ENCODE measurements at regions not wholly inside any gene's neighbourhood (a gene's known extent, or its start where the extent isn't known, plus 50 kb on each side); places are given as distances from the start of the nearest gene placed in this dataset.
"Not testable (repeated sequence)": the region's sequence is repeated elsewhere in the genome, so short reads cannot be mapped to it uniquely, and the experiment has no call there.

DNA sequence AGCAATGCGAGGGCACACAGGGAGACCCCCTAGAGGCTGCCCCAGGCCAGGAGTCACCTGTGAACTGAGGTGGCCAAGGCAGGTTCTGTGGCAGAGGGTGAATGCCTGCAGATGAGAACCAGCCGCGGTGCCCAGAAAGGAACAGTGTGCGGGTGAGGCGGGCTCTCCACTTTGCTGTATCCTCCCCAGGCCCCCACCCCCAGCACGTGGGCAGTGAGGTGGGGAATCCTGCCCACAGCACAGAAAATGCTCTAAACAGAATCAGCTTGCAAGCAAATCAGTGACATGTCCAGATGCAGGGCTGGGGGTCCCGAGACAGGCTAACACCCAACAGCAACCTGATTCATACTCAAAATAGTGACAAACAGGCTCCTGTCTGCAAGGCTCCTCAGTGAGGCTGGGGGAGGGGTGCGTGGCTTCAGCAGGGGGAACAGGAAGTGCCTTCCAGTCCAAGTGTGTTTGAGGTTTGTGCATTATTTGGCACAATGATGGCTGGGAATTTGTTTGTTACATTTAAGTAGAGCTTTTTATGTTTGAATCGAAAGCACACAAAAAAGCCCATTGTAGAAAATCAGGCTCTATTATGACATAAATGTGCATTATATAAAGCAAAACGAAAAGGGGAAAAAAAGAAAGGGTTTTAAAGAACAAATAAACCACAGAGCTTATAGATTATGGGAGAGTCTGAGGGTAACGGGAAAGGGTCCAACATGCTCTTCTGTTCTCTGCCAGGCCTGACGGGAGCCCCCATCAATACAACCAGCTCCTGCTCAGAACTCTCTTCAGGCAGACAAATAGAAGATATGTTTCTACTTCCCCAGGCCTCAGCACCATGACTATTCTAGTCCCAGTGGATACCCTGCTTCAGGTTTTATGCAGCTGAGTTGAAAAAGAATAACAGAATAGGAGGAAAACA is 201.3 kb downstream of the HSD17B3 start:
- TF ChIP-seq POLR2A (IDR thresholded peaks at IDR 0.05), result no peak
- TF ChIP-seq, protein P1, sequence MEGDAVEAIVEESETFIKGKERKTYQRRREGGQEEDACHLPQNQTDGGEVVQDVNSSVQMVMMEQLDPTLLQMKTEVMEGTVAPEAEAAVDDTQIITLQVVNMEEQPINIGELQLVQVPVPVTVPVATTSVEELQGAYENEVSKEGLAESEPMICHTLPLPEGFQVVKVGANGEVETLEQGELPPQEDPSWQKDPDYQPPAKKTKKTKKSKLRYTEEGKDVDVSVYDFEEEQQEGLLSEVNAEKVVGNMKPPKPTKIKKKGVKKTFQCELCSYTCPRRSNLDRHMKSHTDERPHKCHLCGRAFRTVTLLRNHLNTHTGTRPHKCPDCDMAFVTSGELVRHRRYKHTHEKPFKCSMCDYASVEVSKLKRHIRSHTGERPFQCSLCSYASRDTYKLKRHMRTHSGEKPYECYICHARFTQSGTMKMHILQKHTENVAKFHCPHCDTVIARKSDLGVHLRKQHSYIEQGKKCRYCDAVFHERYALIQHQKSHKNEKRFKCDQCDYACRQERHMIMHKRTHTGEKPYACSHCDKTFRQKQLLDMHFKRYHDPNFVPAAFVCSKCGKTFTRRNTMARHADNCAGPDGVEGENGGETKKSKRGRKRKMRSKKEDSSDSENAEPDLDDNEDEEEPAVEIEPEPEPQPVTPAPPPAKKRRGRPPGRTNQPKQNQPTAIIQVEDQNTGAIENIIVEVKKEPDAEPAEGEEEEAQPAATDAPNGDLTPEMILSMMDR (IDR thresholded peaks at IDR 0.05 in 8 of 11, conservative IDR thresholded peaks at IDR 0.05 in 3 of 11), result no peak
- DNase-seq, result peak; percentile 70
- Histone ChIP-seq H3K27me3 (replicated peaks in 1 of 7) (no peaks in the 10 kb centered on the region), H3K27ac (no peak overlapping the region), H3K4me1 (peaks cover 0 to 7% (median 0%) of the 10 kb centered on the region in 6 donors), H3K36me3 (no peaks in the 10 kb centered on the region), H3K9me3 (peaks cover 2 to 37% (median 28%) of the 10 kb centered on the region in 8 donors), H3K4me3 (no peak overlapping the region)
- 38 to 49% (median 40%) methylated on average over 10 to 12 of the region's 12 CpGs for WGBS, 5 donors
- intact Hi-C loops (cut with DNase I; ENCODE audit: low total_unique reads), result no loop called here

DNA sequence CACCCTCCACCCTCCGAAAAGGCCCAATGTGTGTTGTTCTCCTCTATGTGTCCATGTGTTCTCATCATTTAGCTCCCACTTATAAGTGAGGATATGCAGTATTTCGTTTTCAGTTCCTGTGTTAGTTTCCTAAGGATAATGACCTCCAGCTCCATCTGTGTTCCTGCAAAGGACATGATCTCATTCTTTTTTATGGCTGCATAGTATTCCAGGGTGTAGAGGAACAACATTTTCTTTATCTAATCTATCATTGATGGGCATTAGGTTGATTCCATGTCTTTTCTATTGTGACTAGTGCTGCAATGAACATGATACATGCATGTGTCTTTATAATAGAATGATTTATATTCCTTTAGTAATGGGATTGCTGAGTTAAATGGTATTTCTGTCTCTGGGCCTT is 211.3 kb downstream of the HSD17B3 start:
- H3K27me3 ChIP-seq (replicated peaks in 1 of 7), result peaks cover 0 to 17% (median 0%) of the 10 kb centered on the region in 7 donors
- peaks cover 0 to 14% (median 4%) of the 10 kb centered on the region in 8 donors for H3K9me3 ChIP-seq
- H3K4me1 ChIP-seq; intact Hi-C loops (cut with DNase I; ENCODE audit: low total_unique reads); H3K27ac ChIP-seq; H3K36me3 ChIP-seq; DNase-seq; H3K4me3 ChIP-seq: not testable (repeated sequence)
- 64 to 82% (median 69%) methylated on average over 2 of the region's 2 CpGs for WGBS, 5 donors

DNA sequence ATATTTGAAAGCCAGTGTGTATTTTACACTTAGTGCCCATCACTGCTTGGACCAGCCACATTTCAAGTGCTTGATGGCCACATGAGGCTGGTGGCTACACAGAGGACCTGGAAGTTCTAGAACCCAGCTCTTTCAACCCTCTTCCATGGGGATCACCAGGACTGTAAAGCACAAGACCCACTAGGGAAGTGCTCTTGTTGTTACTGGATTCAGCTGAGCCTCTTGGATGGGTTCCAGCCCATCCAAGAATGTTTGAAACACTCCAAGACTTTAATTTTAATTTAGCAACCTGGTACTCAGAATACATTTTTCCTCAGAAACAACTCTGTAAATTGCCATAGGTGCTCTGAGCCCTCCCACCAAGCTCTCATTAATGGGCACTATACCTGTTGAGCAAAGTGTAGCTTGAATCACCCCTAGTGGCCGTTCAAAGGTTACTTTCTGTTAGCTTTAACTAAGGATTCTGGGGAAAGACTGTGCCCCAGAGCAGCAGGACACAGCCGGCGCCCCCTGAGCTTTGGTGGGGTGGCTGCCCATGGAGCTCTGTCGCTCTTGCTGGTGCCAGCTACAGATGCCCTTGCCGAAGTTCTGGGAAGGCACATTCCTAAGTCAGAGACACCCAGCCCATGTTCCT is 212.4 kb downstream of the HSD17B3 start:
- no peaks in the 10 kb centered on the region for H3K36me3 ChIP-seq
- WGBS, 5 donors, result 83 to 92% (median 87%) methylated on average over 5 of the region's 5 CpGs
- TF ChIP-seq, protein P1 (IDR thresholded peaks at IDR 0.05 in 8 of 11, conservative IDR thresholded peaks at IDR 0.05 in 3 of 11), result no peak
- TF ChIP-seq POLR2AphosphoS5 (IDR thresholded peaks at IDR 0.05) (no peak), POLR2A (IDR thresholded peaks at IDR 0.05) (no peak)

DNA sequence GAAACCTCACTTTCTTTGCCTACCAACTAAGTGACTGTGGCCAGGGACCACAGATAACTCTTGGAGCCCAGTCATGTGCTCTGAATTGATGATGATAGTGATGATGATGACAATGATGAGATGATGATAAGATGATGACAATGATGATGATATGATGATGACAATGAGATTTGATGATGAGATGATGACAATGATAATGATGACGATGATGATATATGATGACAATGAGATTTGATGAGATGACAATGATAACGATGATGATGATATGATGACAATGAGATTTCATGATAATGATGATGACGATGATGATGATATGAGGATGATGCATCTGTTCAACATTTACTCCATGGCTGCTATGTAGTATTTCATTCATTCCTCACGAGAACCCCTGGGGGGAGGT is 213.0 kb downstream of the ERCC6L2 start:
- DNase-seq, result no peak
- intact Hi-C loops (cut with DNase I; ENCODE audit: low total_unique reads), result no loop called here
- TF ChIP-seq POLR2A (IDR thresholded peaks at IDR 0.05), result no peak
- no peak for TF ChIP-seq POLR2AphosphoS5 (IDR thresholded peaks at IDR 0.05)
- TF ChIP-seq, protein P1 (IDR thresholded peaks at IDR 0.05 in 8 of 11, conservative IDR thresholded peaks at IDR 0.05 in 3 of 11), result no peak
- no peaks in the 10 kb centered on the region for H3K4me1 ChIP-seq
- no peak overlapping the region for H3K4me3 ChIP-seq
- no peaks in the 10 kb centered on the region for H3K36me3 ChIP-seq
- peaks cover 0 to 20% (median 0%) of the 10 kb centered on the region in 7 donors for H3K27me3 ChIP-seq (replicated peaks in 1 of 7)
- H3K27ac ChIP-seq, result no peak overlapping the region
- 74 to 94% (median 85%) methylated on average over 4 of the region's 4 CpGs for WGBS, 5 donors
- H3K9me3 ChIP-seq, result peaks cover 0 to 6% (median 0%) of the 10 kb centered on the region in 8 donors

More for the DNA sequence above, 212.4 kb downstream of the HSD17B3 start:
- intact Hi-C loops (cut with DNase I; ENCODE audit: low total_unique reads), result no loop called here
- no peak for DNase-seq
- Histone ChIP-seq H3K27me3 (replicated peaks in 1 of 7) (peaks cover 0 to 20% (median 0%) of the 10 kb centered on the region in 7 donors), H3K4me3 (no peak overlapping the region), H3K4me1 (no peaks in the 10 kb centered on the region), H3K9me3 (peaks cover 0 to 6% (median 0%) of the 10 kb centered on the region in 8 donors), H3K27ac (no peak overlapping the region)

All from spleen (tissue), 11 donors.